HCT116 (cell line): ENCODE measurements at regions not wholly inside any gene's neighbourhood (a gene's known extent, or its start where the extent isn't known, plus 50 kb on each side); places are given as distances from the start of the nearest gene placed in this dataset.

Experiments used
- CBX3 ChIP-seq: IDR thresholded peaks from 2 replicates; pipeline ENCODE4 v1.6.1; 2012; ENCODE audit warnings: low read depth
- CTCF ChIP-seq, 3 experiments: fragments of 200-600 bp in 1 of 3; sonication (generic) in 1 of 3; IDR thresholded peaks in 2 of 3; conservative IDR thresholded peaks in 1 of 3; 2 replicates each; pipeline ENCODE4 v1.5.1; 2012 to 2017; ENCODE audit warnings: low read depth in 2 of 3, low read length in 2 of 3, antibody characterized with exemption in 1 of 3, borderline replicate concordance in 1 of 3, control low read depth in 1 of 3, mild to moderate bottlenecking in 1 of 3, mixed read lengths in 1 of 3, mixed run types in 1 of 3, moderate library complexity in 1 of 3; ENCODE audit not compliant: insufficient read depth in 1 of 3
- EGR1 ChIP-seq: IDR thresholded peaks from 2 replicates; pipeline ENCODE4 v1.6.1; 2012; ENCODE audit warnings: low read depth
- EZH2 ChIP-seq: fragments of 200-600 bp; sonication (generic); IDR thresholded peaks from 2 replicates; pipeline ENCODE4 v1.6.1; 2017; ENCODE audit warnings: antibody characterized with exemption, mixed run types

DNA sequence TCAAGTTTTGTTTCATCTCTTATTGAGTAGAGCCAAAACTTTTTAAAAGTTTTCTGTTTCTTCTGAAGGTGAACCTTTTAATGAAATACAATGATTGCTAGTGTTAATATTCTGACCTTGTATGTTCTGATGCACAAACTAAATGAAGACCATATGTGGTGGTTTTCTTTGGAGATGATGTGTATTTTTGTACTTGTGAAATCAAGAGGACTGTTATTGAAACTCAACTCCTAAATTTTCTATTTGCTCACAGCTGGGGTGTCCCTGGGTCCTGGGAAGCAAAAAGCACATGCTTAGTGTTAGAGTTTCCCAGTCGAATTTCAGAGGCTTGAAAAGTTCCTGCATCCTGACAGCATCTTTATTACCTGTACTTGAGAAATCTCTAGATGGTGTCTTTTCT, 1185.8 kb upstream of the ALCAM start:
- TF ChIP-seq CBX3: no peak
- TF ChIP-seq CTCF (IDR thresholded peaks at IDR 0.05 in 2 of 3, conservative IDR thresholded peaks at IDR 0.05 in 1 of 3; ENCODE audit: borderline replicate concordance in 1 of 3, insufficient read depth in 1 of 3, low read depth in 2 of 3, low read length in 2 of 3): no peak
- no peak for TF ChIP-seq EGR1
- TF ChIP-seq EZH2: no peak
